ENCODE measurements at regions not wholly inside any gene's neighbourhood (a gene's known extent, or its start where the extent isn't known, plus 50 kb on each side); places are given as distances from the start of the nearest gene placed in this dataset.

- no peak for DNase-seq (ENCODE audit: low read depth)
- H3K4me3 ChIP-seq (ENCODE audit: low read depth, low read length) = no peak overlapping the region
Measured at GRCh38 chr14:101073598-101073965, 170.1 kb upstream of the RTL1 start.

DNA sequence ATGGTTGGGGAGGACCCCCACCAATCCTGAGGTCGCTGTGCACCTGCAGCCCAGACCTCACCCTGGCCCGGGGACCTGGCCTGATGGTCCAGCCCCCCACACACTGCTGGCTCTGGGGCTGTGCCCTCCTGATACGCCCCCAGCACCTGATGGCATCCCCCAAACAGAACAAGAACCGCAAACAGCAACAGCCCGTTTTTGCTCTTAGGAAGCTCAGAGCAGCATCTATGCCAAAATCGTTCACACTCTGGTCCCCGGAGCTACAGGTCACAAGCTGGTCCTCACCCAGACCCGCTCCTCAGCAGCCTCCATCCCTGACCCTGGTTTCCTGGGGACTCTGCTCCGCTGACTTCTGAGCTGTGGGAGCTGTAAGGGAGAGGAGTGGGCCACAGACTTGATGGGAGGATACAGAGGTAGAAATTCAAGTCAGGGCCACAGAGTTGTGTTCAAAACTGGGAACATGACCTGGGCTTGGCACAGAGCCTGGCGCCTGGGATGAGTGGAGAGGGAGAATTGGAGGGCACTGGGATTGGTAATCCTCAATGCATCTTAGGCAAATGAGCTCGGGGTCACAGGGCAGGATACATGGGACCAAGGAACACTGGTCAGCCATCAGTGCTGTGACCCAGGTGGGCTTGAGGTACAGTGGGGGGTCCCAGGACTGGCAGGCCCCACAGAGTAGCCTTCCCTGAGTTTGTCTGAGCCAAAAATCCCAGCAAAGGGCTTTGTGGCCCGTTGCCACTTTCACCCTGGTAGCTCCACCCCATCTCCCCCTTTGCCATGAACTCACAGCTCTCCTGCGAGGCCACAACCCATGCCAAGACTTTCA, 170.9 kb upstream of the RTL1 start:
- H3K4me3 ChIP-seq (ENCODE audit: low read depth, low read length) = no peak overlapping the region
- DNase-seq (ENCODE audit: low read depth) = no peak

DNA sequence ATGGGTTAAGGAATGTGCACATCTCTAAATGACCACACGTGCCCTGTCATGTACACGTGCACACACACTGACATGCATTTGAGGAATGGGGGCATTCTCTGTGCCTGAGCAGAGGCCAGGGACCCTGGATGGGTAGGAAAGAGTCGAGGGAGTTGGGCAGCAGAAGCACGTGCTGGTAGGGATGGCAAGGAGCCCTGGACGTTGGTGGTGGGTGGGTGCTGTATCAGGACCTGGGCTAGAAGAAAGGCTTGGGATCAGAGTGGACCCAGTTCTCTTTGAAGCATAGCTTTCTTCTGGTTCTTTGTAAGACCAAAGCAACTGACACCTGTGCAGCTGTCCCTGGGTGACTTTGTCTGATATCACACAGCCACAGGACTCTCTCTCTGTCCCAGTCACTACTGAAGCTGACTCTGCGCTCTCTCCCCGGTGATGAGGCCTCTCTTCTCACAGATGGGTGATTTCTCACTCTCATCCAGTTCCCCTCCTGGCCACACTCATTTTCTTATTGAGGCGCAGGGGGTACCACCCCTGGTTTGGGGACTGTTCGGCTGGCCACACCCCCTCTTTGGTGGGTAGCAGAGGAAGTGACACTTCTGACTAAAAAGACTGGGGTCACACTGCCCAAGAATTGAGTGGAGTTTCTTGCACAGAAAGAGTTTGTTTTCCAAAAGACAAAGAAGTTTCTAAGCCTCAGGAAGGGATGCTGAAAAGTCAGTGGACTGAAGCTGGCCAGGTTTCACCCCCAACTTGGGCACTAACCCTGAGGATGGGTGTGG, 171.7 kb upstream of the RTL1 start:
- no peak for DNase-seq (ENCODE audit: low read depth)
- H3K4me3 ChIP-seq (ENCODE audit: low read depth, low read length) = no peak overlapping the region

GRCh38 chr14:101075801-101076413, 172.4 kb upstream of the RTL1 start:
- H3K4me3 ChIP-seq (ENCODE audit: low read depth, low read length) = no peak overlapping the region
- no peak for DNase-seq (ENCODE audit: low read depth)

- peak overlapping the region; percentile 27 for H3K4me3 ChIP-seq (ENCODE audit: low read depth, low read length)
- no peak for DNase-seq (ENCODE audit: low read depth)
Measured at GRCh38 chr14:101076451-101077198, 173.1 kb upstream of the RTL1 start.

GRCh38 chr14:101077481-101078074, 174.1 kb upstream of the RTL1 start:
- no peak for DNase-seq (ENCODE audit: low read depth)
- peak overlapping the region; percentile 27 for H3K4me3 ChIP-seq (ENCODE audit: low read depth, low read length)

- no peak overlapping the region for H3K4me3 ChIP-seq (ENCODE audit: low read depth, low read length)
- no peak for DNase-seq (ENCODE audit: low read depth)
Measured at GRCh38 chr14:101078170-101078891, 174.8 kb upstream of the RTL1 start.

- DNase-seq (ENCODE audit: low read depth) = no peak
- no peak overlapping the region for H3K4me3 ChIP-seq (ENCODE audit: low read depth, low read length)
Measured at GRCh38 chr14:101078892-101079221, 175.3 kb upstream of the RTL1 start.

DNA sequence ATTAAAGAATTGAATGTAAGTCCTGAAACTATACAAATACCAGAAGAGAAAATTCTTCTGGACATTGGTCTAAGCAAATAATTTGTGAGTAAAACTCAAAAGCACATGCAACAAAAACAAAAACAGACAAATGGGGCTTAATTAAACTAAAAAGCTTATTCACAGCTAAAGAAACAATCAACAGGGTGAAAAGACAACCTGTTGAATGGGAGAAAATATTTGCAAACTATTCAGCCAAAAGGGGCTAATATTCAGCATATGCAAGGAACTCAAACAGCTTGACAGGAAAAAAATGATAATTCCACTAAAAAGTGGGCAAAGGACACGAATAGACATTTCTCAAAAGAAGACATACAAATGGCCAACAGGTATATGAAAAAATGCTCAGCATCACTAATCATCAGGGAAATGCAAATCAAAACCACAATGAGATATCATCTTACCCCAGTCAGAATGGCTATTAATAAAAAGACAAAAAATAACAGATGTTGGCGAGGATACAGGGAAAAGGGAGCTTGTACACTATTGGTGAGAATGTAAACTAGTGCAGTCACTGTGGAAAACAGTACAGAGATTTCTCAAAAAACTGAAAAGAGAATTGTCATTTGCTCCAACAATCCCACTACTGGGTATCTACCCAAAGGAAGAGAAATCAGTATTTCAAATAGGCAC, 177.5 kb upstream of the RTL1 start:
- no peak for DNase-seq (ENCODE audit: low read depth)

DNA sequence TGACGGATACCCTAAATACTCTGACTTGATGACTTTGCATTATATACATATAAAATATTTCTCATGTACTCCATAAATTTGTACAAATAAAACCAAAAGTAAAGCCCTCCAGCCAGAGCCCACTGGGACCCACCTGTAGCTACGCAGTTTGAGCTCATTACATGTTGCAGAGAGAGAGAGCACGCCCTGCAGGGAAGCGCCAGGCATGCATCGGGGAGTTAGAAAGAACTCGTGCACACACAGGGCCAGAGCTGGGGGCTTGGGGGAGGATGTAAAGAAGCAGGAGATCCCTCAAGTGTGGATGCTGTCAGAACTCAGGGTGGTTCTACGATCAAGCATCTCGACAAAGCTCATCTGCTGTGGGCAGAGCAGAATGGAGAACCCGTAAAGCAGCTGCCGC, 178.5 kb upstream of the RTL1 start:
- DNase-seq (ENCODE audit: low read depth) = no peak
- H3K4me3 ChIP-seq (ENCODE audit: low read depth, low read length) = no peak overlapping the region

More for the DNA sequence above, 177.5 kb upstream of the RTL1 start:
- no peak overlapping the region for H3K4me3 ChIP-seq (ENCODE audit: low read depth, low read length)

DNA sequence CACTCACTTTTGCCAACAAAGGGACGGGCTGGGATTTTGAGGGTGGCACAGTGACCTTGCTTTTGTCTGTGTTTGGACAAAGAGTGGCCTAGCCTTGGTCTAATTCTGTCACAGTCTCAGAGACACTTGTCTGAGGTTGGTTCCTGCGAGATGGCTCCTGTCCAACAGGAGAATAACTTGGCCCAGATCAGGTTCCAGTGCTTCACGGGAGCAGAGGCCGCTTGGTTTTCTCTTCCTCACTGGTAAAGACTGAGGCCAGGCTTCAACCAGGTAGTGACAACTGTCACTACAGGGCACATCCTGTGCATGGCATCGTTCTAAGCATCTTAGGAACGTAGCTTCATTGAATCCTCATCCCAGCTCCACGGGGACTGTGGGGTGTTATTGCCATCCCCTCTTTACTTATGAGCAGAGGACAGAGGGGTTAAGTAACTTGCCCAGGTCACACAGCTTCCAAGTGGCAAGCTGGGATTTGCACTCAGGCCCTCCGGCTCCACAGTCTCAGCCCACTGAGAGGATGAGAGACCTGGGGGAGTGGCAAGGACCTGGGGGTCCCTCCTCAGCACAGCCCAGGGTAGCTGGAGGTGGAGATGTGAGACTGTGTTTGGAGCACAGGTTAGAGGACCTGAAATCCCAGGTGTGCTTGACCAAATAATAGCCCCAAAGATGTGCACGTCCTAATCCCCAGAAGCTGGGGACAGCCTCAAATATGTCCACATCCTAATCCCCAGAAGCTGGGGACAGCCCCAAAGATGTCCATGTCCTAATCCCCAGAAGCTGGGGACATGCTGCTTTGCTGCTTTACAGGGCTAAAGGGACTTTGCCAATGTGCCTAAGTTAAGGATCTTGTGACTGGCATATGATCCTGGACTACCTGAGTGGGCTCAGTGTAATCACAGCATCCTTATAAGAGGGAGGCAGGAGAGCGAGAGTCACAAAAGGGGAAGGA, 179.2 kb upstream of the RTL1 start:
- no peak overlapping the region for H3K4me3 ChIP-seq (ENCODE audit: low read depth, low read length)
- no peak for DNase-seq (ENCODE audit: low read depth)

DNA sequence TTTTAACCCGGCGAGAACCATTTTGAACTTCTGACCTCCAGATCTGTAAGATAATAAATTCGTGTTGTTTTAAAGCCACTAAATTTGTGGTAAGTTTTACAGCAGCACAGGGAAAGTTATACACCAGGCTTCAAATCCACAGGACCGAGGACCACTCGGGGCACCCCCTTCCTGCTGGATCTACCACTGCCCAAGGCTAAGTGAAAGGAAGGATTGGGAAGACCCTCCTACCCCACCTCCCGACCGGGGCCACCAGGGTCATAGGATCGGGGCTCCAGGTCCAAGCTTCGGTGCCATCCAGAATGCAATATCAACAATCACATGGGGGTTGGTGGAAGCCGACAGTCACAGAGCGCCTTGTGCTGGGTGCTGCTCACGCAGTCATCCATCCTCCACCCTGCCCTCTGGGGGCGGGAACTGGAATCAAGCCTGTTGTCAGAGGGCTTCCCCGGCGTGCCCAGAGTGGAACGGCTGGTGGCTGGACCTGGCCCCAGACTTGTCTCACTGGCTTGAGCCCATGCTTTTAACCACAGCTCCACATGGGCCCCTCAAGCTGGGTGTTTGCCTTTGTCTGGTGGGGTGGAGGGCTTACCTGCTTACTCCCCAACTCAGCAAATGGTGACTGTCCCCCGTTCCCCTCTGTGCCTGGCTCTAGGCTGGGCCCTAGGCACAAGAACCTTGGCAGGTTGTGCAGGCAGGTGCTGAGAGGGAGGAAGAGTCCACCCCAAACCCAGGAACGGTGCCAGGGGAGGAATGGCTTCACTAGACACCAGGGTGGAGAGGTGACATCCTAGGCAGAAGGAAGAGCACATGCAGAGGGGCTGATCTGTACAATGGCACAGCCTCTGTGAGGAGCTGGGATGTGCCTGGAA, 180.3 kb upstream of the RTL1 start:
- no peak for DNase-seq (ENCODE audit: low read depth)
- no peak overlapping the region for H3K4me3 ChIP-seq (ENCODE audit: low read depth, low read length)

- no peak overlapping the region for H3K4me3 ChIP-seq (ENCODE audit: low read depth, low read length)
- no peak for DNase-seq (ENCODE audit: low read depth)
Measured at GRCh38 chr14:101084436-101084826, 180.9 kb upstream of the RTL1 start.

DNA sequence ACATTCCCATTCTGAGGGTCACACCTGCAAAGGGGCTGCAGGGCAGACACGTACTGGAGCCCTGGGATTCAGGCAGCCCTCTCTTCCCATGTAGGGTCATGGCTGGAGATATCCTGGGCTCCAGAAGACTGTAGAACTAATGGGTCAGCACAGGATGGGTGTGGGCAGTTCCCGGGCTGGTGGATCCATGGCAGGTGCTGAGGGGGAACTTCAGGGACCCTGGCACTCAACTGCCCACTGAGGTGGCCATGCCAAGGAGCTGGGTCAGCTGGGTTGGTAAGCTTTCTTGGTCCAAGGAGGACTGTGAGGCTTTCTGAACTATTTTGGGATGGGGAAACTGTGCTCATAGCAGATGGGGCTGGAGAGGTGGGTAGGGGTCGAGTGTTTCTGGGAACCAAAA, 183.4 kb upstream of the RTL1 start:
- DNase-seq (ENCODE audit: low read depth) = no peak
- H3K4me3 ChIP-seq (ENCODE audit: low read depth, low read length) = no peak overlapping the region

GRCh38 chr14:101087614-101088394, 184.3 kb upstream of the RTL1 start:
- no peak for DNase-seq (ENCODE audit: low read depth)

DNA sequence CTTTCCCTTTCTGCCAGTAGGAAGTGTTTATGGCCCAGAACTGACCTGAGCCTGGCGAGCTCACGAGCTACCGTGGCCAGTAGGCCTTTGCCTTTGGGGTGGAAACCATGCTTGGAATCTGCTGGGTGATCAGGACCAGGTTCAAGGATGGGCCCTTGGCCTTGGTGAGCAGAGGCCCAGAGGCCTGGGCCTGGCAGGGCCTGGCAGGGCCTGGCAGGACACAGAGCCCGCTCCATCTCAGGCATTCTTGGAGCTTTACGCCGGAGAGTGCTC, 184.8 kb upstream of the RTL1 start:
- H3K4me3 ChIP-seq (ENCODE audit: low read depth, low read length) = no peak overlapping the region
- no peak for DNase-seq (ENCODE audit: low read depth)

More at GRCh38 chr14:101087614-101088394, 184.3 kb upstream of the RTL1 start:
- H3K4me3 ChIP-seq (ENCODE audit: low read depth, low read length) = no peak overlapping the region

Data from skeletal muscle cell (primary cell).